B cell (primary cell): ENCODE measurements at regions not wholly inside any gene's neighbourhood (a gene's known extent, or its start where the extent isn't known, plus 50 kb on each side); places are given as distances from the start of the nearest gene placed in this dataset.
A peak's percentile ranks its signal among the peaks of the same experiment; 100 is the strongest.

Source experiments
- ATAC-seq: fragments of 200-7000 bp; cut with Tn5 transposase; one replicate; pipeline ENCODE4 v1.10.0; 2021; ENCODE audit warnings: low read depth, mild to moderate bottlenecking, moderate number of reproducible peaks, moderate library complexity
- CTCF ChIA-PET: fragments of 350-600 bp; sonication (Branson Sonifier 250); formaldehyde crosslinking; loops from one replicate; lab custom pipeline; 2021; ENCODE audit warnings: antibody characterized with exemption, inconsistent platforms; lab: Charles Lee
- POLR2A ChIA-PET: fragments of 350-600 bp; sonication (Branson Sonifier 250); formaldehyde crosslinking; loops from one replicate; lab custom pipeline; 2021; ENCODE audit warnings: antibody characterized with exemption; lab: Charles Lee
- DNase-seq: peaks from one replicate; pipeline ENCODE4 v3.0.0; 2013
- H2AFZ ChIP-seq: 2 replicates; pipeline ENCODE4 v1.6.1; 2012; ENCODE audit warnings: mild to moderate bottlenecking, low read depth, low read length; ENCODE audit not compliant: insufficient read depth, poor library complexity, severe bottlenecking
- H3K27ac ChIP-seq, 2 donors: 1 replicate in 1 of 2; 2 replicates in 1 of 2; pipeline ENCODE4 v1.5.1; 2012 to 2013; ENCODE audit warnings: low read length in 2 of 2, mild to moderate bottlenecking in 2 of 2, moderate library complexity in 1 of 2
- H3K27me3 ChIP-seq, 4 experiments: fragments of 200-600 bp in 1 of 4; sonication (generic) in 1 of 4; replicated peaks in 1 of 4; 1 replicate in 2 of 4; 2 replicates in 2 of 4; pipeline versions ENCODE4 v1.6.1 to v1.7.0; 2013 to 2016; ENCODE audit warnings: low read length in 3 of 4, mild to moderate bottlenecking in 2 of 4, mixed read lengths in 1 of 4, moderate library complexity in 1 of 4; ENCODE audit not compliant: insufficient read depth in 4 of 4, control insufficient read depth in 3 of 4; ENCODE audit errors: control extremely low read depth in 1 of 4
- H3K36me3 ChIP-seq, 2 experiments: replicated peaks in 1 of 2; 1 replicate in 1 of 2; 2 replicates in 1 of 2; pipeline versions ENCODE4 v1.6.1 to v1.7.1; 2013; ENCODE audit warnings: low read length in 1 of 2; ENCODE audit not compliant: insufficient read depth in 2 of 2, control insufficient read depth in 1 of 2; ENCODE audit errors: control extremely low read depth in 1 of 2, extremely low read depth in 1 of 2
- H3K4me1 ChIP-seq, 2 donors: fragments of 200-600 bp in 1 of 2; sonication (generic) in 1 of 2; 1 replicate in 1 of 2; 2 replicates in 1 of 2; pipeline versions ENCODE4 v1.5.1 to v1.6.1; 2013 to 2017; ENCODE audit warnings: low read length in 2 of 2; ENCODE audit not compliant: control insufficient read depth in 2 of 2, insufficient read depth in 2 of 2
- H3K4me2 ChIP-seq: replicated peaks from 2 replicates; pipeline ENCODE3; 2012; ENCODE audit warnings: mild to moderate bottlenecking, low read depth, low read length; ENCODE audit not compliant: poor library complexity, severe bottlenecking
- H3K4me3 ChIP-seq, 5 experiments: fragments of 200-600 bp in 1 of 5; sonication (generic) in 1 of 5; 1 replicate in 3 of 5; 2 replicates in 2 of 5; pipeline versions ENCODE4 v1.5.1 to v1.7.0; 2011 to 2016; ENCODE audit warnings: low read length in 4 of 5, mild to moderate bottlenecking in 4 of 5, low read depth in 2 of 5, control low read depth in 1 of 5, moderate library complexity in 1 of 5; ENCODE audit not compliant: insufficient read depth in 1 of 5; ENCODE audit errors: control extremely low read depth in 1 of 5, extremely low read depth in 1 of 5
- H3K79me2 ChIP-seq: fragments of 200-600 bp; sonication (generic); one replicate; pipeline ENCODE4 v1.6.0; 2016; ENCODE audit warnings: low read length; ENCODE audit not compliant: control insufficient read depth, insufficient read depth
- H3K9ac ChIP-seq: fragments of 200-600 bp; sonication (generic); 2 replicates; pipeline ENCODE4 v1.6.1; 2017; ENCODE audit warnings: mild to moderate bottlenecking, low read length, moderate library complexity
- H3K9me3 ChIP-seq, 3 donors: one replicate each; pipeline versions ENCODE4 v1.6.1 to v1.7.1; 2013; ENCODE audit warnings: low read length in 2 of 3; ENCODE audit not compliant: control insufficient read depth in 2 of 3, insufficient read depth in 1 of 3; ENCODE audit errors: control extremely low read depth in 1 of 3
- H4K20me1 ChIP-seq: 2 replicates; pipeline ENCODE4 v1.6.0; 2012; ENCODE audit warnings: mild to moderate bottlenecking, low read length; ENCODE audit not compliant: insufficient read depth, control insufficient read depth, poor library complexity, severe bottlenecking
- H3K27ac Mint-ChIP-seq: one replicate; pipeline ENCODE4 v1.8.0; 2021; ENCODE audit warnings: mixed read lengths
- H3K27me3 Mint-ChIP-seq: one replicate; pipeline ENCODE4 v1.8.0; 2021; ENCODE audit warnings: mixed read lengths
- H3K4me1 Mint-ChIP-seq: one replicate; pipeline ENCODE4 v1.8.0; 2021; ENCODE audit warnings: mixed read lengths
- H3K4me3 Mint-ChIP-seq: one replicate; pipeline ENCODE4 v1.8.0; 2021; ENCODE audit warnings: mixed read lengths
- H3K9me3 Mint-ChIP-seq: one replicate; pipeline ENCODE4 v1.8.0; 2022; ENCODE audit warnings: mixed read lengths; ENCODE audit not compliant: insufficient read depth
- EZH2 ChIP-seq: IDR thresholded peaks from 2 replicates; pipeline ENCODE4 v1.6.1; 2012; ENCODE audit warnings: borderline replicate concordance, low read depth, mild to moderate bottlenecking, moderate library complexity, low read length; ENCODE audit not compliant: insufficient read depth, poor library complexity, severe bottlenecking
- WGBS: methylation state at CpG from one replicate; pipeline ENCODE4 v1.1.5; 2013; ENCODE audit warnings: missing lambda C conversion rate; ENCODE audit not compliant: insufficient coverage; 5-methylcytosine and 5-hydroxymethylcytosine counted together
- intact Hi-C: fragments of 100-400 bp; cut with micrococcal nuclease; formaldehyde crosslinking; loops from one replicate; pipeline ENCODE4 v1.10.0; 2022
- TF ChIP-seq, protein P1 (sequence below): fragments of 200-600 bp; IDR thresholded peaks from one replicate; pipeline ENCODE4 v1.8.0; 2022; ENCODE audit warnings: antibody characterized with exemption, mild to moderate bottlenecking

DNA sequence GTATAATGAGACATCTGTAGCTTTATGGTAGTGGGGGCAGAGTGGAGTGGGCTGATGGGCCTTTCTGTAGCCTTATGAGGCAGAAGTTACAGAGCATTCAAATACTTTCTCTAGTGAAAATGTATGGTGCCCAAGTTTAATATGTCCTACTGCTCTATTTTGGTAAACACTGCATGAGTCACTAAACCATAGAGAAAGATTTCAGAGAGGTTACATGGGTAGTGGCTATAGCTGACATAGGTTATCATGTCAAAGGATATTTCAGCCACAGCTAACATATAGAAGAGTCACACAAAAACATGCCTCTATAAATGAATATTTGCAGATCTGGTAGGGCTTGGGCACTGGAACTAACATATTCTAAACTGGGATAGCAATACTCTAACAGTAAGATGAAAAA lies 212.4 kb upstream of the USP25 start:
- Histone ChIP-seq H3K27ac (no peak overlapping the region), H3K4me2 (no peak overlapping the region), H3K36me3 (no peaks in the 10 kb centered on the region), H3K4me3 (no peak overlapping the region), H3K9ac (no peak overlapping the region), H2AFZ (no peak overlapping the region), H3K4me1 (peaks cover 28 to 29% of the 10 kb centered on the region in 2 donors), H3K79me2 (no peaks in the 10 kb centered on the region), H3K9me3 (peaks cover 5 to 11% (median 7%) of the 10 kb centered on the region in 3 donors), H4K20me1 (no peaks in the 10 kb centered on the region), H3K27me3 (no peaks in the 10 kb centered on the region)
- CTCF ChIA-PET: interaction anchor here (1.4 kb wide), 1 partner anchor 35 kb away, joined by 6 read pairs; no protein-coding TSS in a partner anchor
- H3K27me3 Mint-ChIP-seq: no peaks in the 10 kb centered on the region
- intact Hi-C loops: loop anchor here (10.0 kb wide), 1 partner anchor 207 kb away; the partner anchor contains the start of gene USP25
- H3K27ac Mint-ChIP-seq: no peak overlapping the region
- DNase-seq: no peak
- no peak for ATAC-seq
- peaks cover 28% of the 10 kb centered on the region for H3K4me1 Mint-ChIP-seq
- H3K4me3 Mint-ChIP-seq: no peak overlapping the region
- H3K9me3 Mint-ChIP-seq: peaks cover 6% of the 10 kb centered on the region
- no peak for TF ChIP-seq EZH2
- TF ChIP-seq, protein P1, sequence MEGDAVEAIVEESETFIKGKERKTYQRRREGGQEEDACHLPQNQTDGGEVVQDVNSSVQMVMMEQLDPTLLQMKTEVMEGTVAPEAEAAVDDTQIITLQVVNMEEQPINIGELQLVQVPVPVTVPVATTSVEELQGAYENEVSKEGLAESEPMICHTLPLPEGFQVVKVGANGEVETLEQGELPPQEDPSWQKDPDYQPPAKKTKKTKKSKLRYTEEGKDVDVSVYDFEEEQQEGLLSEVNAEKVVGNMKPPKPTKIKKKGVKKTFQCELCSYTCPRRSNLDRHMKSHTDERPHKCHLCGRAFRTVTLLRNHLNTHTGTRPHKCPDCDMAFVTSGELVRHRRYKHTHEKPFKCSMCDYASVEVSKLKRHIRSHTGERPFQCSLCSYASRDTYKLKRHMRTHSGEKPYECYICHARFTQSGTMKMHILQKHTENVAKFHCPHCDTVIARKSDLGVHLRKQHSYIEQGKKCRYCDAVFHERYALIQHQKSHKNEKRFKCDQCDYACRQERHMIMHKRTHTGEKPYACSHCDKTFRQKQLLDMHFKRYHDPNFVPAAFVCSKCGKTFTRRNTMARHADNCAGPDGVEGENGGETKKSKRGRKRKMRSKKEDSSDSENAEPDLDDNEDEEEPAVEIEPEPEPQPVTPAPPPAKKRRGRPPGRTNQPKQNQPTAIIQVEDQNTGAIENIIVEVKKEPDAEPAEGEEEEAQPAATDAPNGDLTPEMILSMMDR: no peak
- POLR2A ChIA-PET: no interaction called here

DNA sequence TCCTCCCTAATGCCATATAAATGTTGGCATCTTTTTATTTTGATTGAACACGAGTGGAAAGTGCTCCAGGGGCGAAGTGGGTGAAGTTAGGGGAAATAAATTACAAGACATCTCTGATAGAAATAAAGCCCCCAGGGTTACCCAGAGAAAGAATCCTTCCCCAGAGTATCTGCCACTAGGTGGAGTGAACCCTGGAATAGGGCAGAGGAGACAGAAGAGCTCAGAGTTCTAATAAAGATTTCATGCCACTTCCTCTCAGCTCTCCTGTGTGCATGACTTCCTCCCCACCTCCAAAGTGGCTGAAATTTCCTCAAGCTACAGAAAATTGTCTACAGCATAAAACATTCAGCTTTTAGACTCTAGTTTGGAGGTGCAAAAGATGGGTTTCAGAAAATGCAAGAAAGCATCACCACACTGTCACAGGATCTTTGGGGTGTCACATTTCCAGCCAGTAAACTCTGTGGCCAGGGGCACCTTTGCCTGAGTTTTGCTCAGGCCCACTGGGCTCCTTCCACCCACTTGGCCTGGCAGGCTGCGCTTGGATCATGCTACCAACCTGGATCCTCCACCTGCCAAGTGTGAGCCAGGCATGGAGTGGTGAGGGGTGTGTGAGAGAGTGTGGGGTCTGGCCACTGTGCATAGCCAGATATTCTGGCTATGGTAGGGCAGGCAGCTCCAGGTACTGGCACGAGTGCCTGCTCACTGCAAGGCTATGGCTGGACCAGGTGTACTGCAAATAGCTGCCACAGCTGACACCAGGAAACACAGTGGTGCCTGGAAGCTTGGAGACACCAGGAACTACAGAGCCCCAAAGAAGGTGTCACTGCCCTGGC lies 208.8 kb upstream of the USP25 start:
- Histone ChIP-seq H3K27ac (no peak overlapping the region), H4K20me1 (no peaks in the 10 kb centered on the region), H3K79me2 (no peaks in the 10 kb centered on the region), H3K4me2 (peak overlapping the region; percentile 1), H3K4me1 (peaks cover 8% of the 10 kb centered on the region in 2 donors), H2AFZ (no peak overlapping the region), H3K36me3 (no peaks in the 10 kb centered on the region), H3K27me3 (no peaks in the 10 kb centered on the region), H3K9me3 (peaks cover 5 to 11% (median 7%) of the 10 kb centered on the region in 3 donors), H3K4me3 (no peak overlapping the region), H3K9ac (no peak overlapping the region)
- CTCF ChIA-PET: interaction anchor here (0.9 to 1.6 kb wide), 3 partner anchors 32 to 304 kb away, joined by 3 to 7 read pairs (median 4); no protein-coding TSS in a partner anchor
- ATAC-seq (no peak), DNase-seq (no peak)
- intact Hi-C loops: no loop called here
- TF ChIP-seq, protein P1: no peak
- TF ChIP-seq EZH2: no peak
- Mint-ChIP-seq H3K27ac (no peak overlapping the region), H3K4me1 (peaks cover 10% of the 10 kb centered on the region), H3K4me3 (no peak overlapping the region), H3K9me3 (peaks cover 6% of the 10 kb centered on the region), H3K27me3 (peaks cover 12% of the 10 kb centered on the region)
- WGBS: 82% methylated on average over 2 of the region's 4 CpGs
- POLR2A ChIA-PET: no interaction called here
